GM21367 (cell line): ENCODE measurements at regions not wholly inside any gene's neighbourhood (a gene's known extent, or its start where the extent isn't known, plus 50 kb on each side); places are given as distances from the start of the nearest gene placed in this dataset.

Experiments
- ATAC-seq: cut with Tn5 transposase; IDR thresholded peaks from one replicate; pipeline ENCODE4 v1.9.1; 2021; ENCODE audit not compliant: unreplicated experiment

GRCh38 chr2:217085543-217085942 is 225.7 kb upstream of the TNP1 start:
- no peak for ATAC-seq

- no peak for ATAC-seq
Measured at GRCh38 chr2:217081799-217082198, 221.9 kb upstream of the TNP1 start.

GRCh38 chr2:217079165-217079564 is 219.3 kb upstream of the TNP1 start:
- ATAC-seq = no peak

- ATAC-seq = no peak
Measured at GRCh38 chr2:217077831-217078407, 218.1 kb upstream of the TNP1 start.

GRCh38 chr2:217076657-217077232 is 216.9 kb upstream of the TNP1 start:
- ATAC-seq = no peak

- no peak for ATAC-seq
Measured at GRCh38 chr2:217076058-217076435, 216.2 kb upstream of the TNP1 start.

- ATAC-seq = no peak
Measured at GRCh38 chr2:217075268-217076057, 215.6 kb upstream of the TNP1 start.

- ATAC-seq = no peak
Measured at GRCh38 chr2:217074576-217075255, 214.9 kb upstream of the TNP1 start.

GRCh38 chr2:217071416-217071815 is 211.6 kb upstream of the TNP1 start:
- no peak for ATAC-seq

- no peak for ATAC-seq
Measured at GRCh38 chr2:217070611-217071010, 210.7 kb upstream of the TNP1 start.

GRCh38 chr2:217070043-217070430 is 210.2 kb upstream of the TNP1 start:
- ATAC-seq = no peak

GRCh38 chr2:217069263-217070042 is 209.6 kb upstream of the TNP1 start:
- ATAC-seq = no peak

GRCh38 chr2:217068677-217069250 is 208.9 kb upstream of the TNP1 start:
- ATAC-seq = no peak

GRCh38 chr2:217067787-217068186 is 207.9 kb upstream of the TNP1 start:
- ATAC-seq = no peak

- ATAC-seq = no peak
Measured at GRCh38 chr2:217066510-217067270, 206.8 kb upstream of the TNP1 start.

- ATAC-seq = no peak
Measured at GRCh38 chr2:217065695-217066405, 206.0 kb upstream of the TNP1 start.

- ATAC-seq = no peak
Measured at GRCh38 chr2:217065012-217065290, 205.1 kb upstream of the TNP1 start.

GRCh38 chr2:217064234-217065011 is 204.6 kb upstream of the TNP1 start:
- ATAC-seq = no peak

- no peak for ATAC-seq
Measured at GRCh38 chr2:217063238-217063755, 203.4 kb upstream of the TNP1 start.
